Pancreas (tissue), 10 donors: ENCODE measurements at regions not wholly inside any gene's neighbourhood (a gene's known extent, or its start where the extent isn't known, plus 50 kb on each side); places are given as distances from the start of the nearest gene placed in this dataset.

Experiments
- ATAC-seq, 4 donors: fragments of 200-7000 bp; cut with Tn5 transposase; one replicate each; pipeline versions ENCODE4 v1.8.0 to v1.9.1; 2020; ENCODE audit warnings: mild to moderate bottlenecking in 4 of 4, moderate library complexity in 4 of 4
- DNase-seq, 6 donors: peaks; one replicate each; pipeline ENCODE4 v3.0.0-alpha.2; 2020
- FAIRE-seq: peaks from 2 replicates; lab custom pipeline; 2012; peaks lifted over from hg19 to GRCh38; lab: Jason Lieb, UNC
- H3K27ac ChIP-seq, 4 donors: fragments of 200-600 bp; sonication (generic); 1 replicate in 3 of 4; 2 replicates in 1 of 4; pipeline versions ENCODE4 v1.5.0 to v1.8.0; 2020
- H3K27me3 ChIP-seq, 4 donors: fragments of 200-600 bp; one replicate each; pipeline ENCODE4 v1.8.0; 2021
- H3K36me3 ChIP-seq, 3 donors: fragments of 200-600 bp; sonication (generic) in 1 of 3; one replicate each; pipeline versions ENCODE4 v1.5.0 to v1.8.0; 2020 to 2021
- H3K4me1 ChIP-seq, 3 donors: fragments of 200-600 bp; one replicate each; pipeline ENCODE4 v1.8.0; 2021
- H3K4me3 ChIP-seq, 4 donors: fragments of 200-600 bp; sonication (generic) in 2 of 4; one replicate each; pipeline versions ENCODE4 v1.5.0 to v1.8.0; 2020 to 2021
- H3K9me3 ChIP-seq, 4 donors: fragments of 200-600 bp; one replicate each; pipeline ENCODE4 v1.8.0; 2021
- CTCF ChIP-seq, 4 donors: fragments of 200-600 bp; sonication (generic) in 3 of 4; IDR thresholded peaks; one replicate each; pipeline versions ENCODE4 v1.5.0 to v1.8.0; 2021; ENCODE audit warnings: antibody characterized with exemption in 4 of 4
- WGBS, 2 donors: extraction: QIAGEN DNeasy Blood & Tissue Kit; methylation state at CpG; one replicate each; pipeline ENCODE4 v1.1.7; 2013; 5-methylcytosine and 5-hydroxymethylcytosine counted together
- intact Hi-C, 3 donors: fragments of 100-400 bp; cut with DNase I; formaldehyde crosslinking; loops; one replicate each; pipeline versions ENCODE4 v1.11.1 to v1.14.2; 2022
- donor health status: healthy with polysubstance abuse.
- donor health status: DM: no; HTN: no; CAD: no; lungs with moderate emphysema.
- donor health status: DM: no; HTN: no; CAD: no.
- donor health status: control.
- donor health status: control.
- donor health status: Bipolar disorder and iron deficiency.
- donor health status: DM: yes; HTN: yes; CAD: no.
- donor health status: DM: no; HTN: no; CAD: no.
- donor health status: DM: no; HTN: no; CAD: no.
- donor health status: DM: yes; HTN: yes; CAD: no.

GRCh38 chr4:53959343-53960120 is 104.9 kb downstream of the CHIC2 start:
- Histone ChIP-seq H3K9me3 (no peaks in the 10 kb centered on the region), H3K27me3 (no peaks in the 10 kb centered on the region), H3K27ac (no peak overlapping the region), H3K4me3 (no peak overlapping the region), H3K4me1 (no peaks in the 10 kb centered on the region), H3K36me3 (no peaks in the 10 kb centered on the region)
- no peak for TF ChIP-seq CTCF (IDR thresholded peaks at IDR 0.05)
- DNase-seq (peak in 1 of 6 donors; percentile 37), ATAC-seq (no peak), FAIRE-seq (no peak)
- 90 to 92% methylated on average over 16 of the region's 16 CpGs for WGBS, 2 donors
- intact Hi-C loops: no loop called here

- no peaks in the 10 kb centered on the region for H3K9me3 ChIP-seq
- DNase-seq (no peak), ATAC-seq (no peak), FAIRE-seq (no peak)
- intact Hi-C loops: no loop called here
- H3K36me3 ChIP-seq: no peaks in the 10 kb centered on the region
- H3K27ac ChIP-seq: no peak overlapping the region
- TF ChIP-seq CTCF (IDR thresholded peaks at IDR 0.05): no peak
- H3K27me3 ChIP-seq: no peaks in the 10 kb centered on the region
- H3K4me1 ChIP-seq: no peaks in the 10 kb centered on the region
- H3K4me3 ChIP-seq: no peak overlapping the region
Observed at GRCh38 chr4:53956454-53956853, 108.0 kb downstream of the CHIC2 start.

- Histone ChIP-seq H3K4me1 (no peaks in the 10 kb centered on the region), H3K36me3 (no peaks in the 10 kb centered on the region), H3K27ac (no peak overlapping the region), H3K4me3 (no peak overlapping the region), H3K9me3 (no peaks in the 10 kb centered on the region), H3K27me3 (no peaks in the 10 kb centered on the region)
- no peak for DNase-seq
- ATAC-seq: no peak
- TF ChIP-seq CTCF (IDR thresholded peaks at IDR 0.05): no peak
- intact Hi-C loops: no loop called here
- WGBS, 2 donors: 77 to 88% methylated on average over 5 of the region's 5 CpGs
- FAIRE-seq: no peak
Observed at GRCh38 chr4:53956053-53956452, 108.4 kb downstream of the CHIC2 start.

GRCh38 chr4:53951414-53951813 is 113.0 kb downstream of the CHIC2 start:
- no peak for ATAC-seq
- intact Hi-C loops: no loop called here
- WGBS, 2 donors: 83 to 88% methylated on average over 4 of the region's 4 CpGs

More at GRCh38 chr4:53951414-53951813, 113.0 kb downstream of the CHIC2 start:
- DNase-seq: no peak
- no peak overlapping the region for H3K27ac ChIP-seq
- no peaks in the 10 kb centered on the region for H3K36me3 ChIP-seq
- no peak for FAIRE-seq
- no peaks in the 10 kb centered on the region for H3K9me3 ChIP-seq
- H3K4me1 ChIP-seq: no peaks in the 10 kb centered on the region
- no peaks in the 10 kb centered on the region for H3K27me3 ChIP-seq
- H3K4me3 ChIP-seq: no peak overlapping the region
- no peak for TF ChIP-seq CTCF (IDR thresholded peaks at IDR 0.05)
